Fibroblast of skin of right quadriceps (primary cell): ENCODE measurements at regions not wholly inside any gene's neighbourhood (a gene's known extent, or its start where the extent isn't known, plus 50 kb on each side); places are given as distances from the start of the nearest gene placed in this dataset.
"Not testable (repeated sequence)": the region's sequence is repeated elsewhere in the genome, so short reads cannot be mapped to it uniquely, and the experiment has no call there.

Source experiments
- DNase-seq: peaks from one replicate; pipeline ENCODE4 v3.0.0-alpha.2; 2013

DNA sequence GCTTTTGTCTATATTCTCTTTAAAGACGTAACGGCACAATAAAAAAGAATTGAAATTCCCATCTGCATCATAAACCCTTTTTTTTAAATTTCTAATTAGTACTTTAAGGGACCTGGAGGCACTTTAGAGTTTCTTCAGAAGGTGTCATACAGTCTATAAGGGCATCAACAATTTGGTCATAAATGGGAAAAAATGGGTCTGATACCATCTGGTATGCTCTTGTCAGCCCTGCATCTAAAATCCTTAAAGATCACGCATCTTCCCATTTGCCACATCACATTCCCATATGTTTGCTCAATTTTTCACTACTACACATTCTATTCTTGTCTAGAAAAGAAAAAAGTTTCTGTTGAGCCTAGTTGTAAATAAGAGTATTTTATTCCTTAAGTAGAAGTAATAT, 53.8 kb downstream of the COX7C start:
- DNase-seq = no peak

DNA sequence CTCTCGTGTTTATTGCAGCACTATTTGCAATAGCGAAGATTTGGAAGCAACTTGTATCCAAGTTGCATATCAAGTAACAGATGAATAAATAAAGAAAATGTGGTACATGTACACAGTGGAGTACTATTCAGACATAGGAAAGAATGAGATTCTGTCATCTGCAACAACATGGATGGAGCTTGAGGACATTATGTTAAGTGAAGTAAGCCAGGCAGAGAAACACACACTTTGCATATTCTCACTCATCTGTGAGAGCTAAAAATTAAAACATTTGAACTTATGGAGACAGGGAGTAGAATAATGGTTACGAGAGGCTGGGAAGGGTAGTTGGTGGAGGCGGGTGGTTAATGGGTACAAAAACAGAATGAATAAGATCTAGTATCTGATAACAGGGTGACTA, 56.3 kb downstream of the COX7C start:
- DNase-seq = no peak

DNA sequence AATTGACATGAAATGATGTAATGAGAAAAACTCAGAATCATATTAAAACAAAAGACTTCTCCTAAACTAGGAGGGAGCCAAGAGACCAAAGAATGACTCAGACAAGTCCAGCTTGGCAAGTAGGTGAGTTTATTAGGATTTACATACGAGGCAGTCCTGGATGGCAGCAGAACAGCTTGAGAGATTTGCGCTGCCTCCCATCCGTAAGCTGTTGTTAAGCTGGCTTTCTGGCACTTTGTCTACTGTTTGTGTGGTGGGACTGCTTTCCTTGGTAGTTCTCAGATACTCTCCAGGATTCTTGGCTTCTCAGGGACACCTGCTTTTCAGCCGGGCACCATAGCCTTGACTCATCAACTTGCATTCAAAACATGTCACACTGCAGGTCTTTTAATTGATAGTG, 57.6 kb downstream of the COX7C start:
- no peak for DNase-seq

DNA sequence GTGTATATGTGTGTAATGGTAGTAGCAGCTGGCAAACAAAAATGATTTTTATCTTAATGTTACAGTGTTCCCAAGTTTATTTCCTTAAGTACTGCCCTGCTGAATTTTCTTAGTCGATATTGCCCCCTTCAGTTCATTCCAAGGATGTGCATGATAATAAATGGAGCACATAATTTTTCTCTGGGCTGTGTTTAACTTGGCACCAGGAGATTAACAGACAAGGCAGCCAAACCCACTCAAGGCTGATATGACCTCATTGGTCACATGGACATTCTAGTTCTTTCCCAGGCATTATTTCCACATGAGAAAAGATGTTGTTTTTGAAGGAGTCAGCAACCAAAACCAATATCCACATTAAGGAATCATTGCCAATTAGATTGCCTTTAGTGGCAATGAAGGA, 61.8 kb downstream of the COX7C start:
- peak; percentile 57 for DNase-seq

DNA sequence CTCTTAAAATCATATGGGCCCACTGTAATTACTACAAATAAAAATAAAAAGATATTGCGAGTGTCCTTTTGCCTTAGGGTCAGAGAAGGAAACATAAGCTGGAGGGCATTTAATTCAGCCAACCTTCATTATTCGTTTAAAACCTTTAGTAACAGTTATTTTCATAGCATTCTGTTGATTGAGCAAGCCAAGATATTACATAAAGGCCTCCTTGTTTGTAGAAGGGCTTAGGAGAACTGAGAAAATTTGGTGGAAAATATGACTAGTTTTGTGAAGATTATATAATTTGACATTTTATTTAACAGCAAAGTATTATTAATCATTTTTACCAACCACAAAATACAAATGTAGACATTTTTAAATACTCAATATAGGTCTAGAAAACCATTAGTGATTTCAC, 62.2 kb downstream of the COX7C start:
- DNase-seq = no peak

DNA sequence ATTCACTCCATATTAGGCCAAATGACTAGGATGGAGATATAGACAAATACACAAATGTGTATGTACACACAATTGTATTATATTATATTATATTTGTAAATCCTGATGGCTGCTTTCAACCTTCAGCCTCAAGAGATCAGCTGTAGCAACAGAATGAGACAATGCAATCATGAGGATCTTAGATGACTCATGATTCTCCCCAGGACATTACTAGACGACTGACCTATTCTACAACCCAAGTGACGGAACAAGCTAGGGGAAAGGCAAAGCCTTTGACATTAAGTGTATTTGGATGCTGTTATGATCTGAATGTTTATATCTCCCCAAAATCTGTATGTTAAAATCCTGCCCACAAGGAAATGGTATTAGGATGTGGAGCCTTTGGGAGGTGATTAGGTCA, 66.5 kb downstream of the COX7C start:
- no peak for DNase-seq

DNA sequence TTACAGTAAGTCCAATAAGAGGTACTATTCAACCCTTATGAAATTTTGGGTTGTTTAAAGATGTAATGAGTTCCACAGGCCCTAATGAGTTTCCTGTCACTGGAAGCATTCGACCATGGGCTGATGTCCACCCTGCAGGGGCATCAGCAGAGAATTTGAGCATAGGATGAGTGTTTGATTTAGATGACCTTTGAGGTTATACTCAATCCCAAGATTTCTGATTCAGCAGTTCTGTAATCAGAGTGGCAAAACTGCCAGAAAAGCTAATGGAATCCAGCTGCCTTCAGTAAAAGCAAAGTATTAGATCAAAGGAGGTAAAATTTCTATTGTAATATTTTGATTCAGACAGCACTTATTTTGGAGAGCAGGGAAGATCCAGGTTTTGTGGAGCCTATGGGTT, 68.3 kb downstream of the COX7C start:
- DNase-seq = no peak

DNA sequence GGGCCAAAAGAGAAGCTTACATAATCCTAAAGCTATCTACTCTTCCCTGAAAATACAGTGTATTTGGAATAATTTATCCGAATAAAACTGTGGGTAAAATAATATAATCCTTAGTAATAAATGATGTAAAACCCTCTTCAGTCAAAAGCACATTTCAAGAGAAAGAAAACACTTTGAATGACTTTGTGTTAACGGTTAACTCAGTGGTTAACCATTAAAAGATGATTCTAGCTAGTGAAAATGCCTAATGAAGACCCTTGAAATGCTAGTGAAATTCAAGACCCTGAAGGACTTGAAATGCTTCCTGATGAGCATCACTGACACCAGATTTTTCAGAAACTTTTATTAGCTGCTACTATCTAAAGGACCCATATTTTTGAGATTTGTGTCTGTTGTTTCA, 70.7 kb downstream of the COX7C start:
- no peak for DNase-seq

DNA sequence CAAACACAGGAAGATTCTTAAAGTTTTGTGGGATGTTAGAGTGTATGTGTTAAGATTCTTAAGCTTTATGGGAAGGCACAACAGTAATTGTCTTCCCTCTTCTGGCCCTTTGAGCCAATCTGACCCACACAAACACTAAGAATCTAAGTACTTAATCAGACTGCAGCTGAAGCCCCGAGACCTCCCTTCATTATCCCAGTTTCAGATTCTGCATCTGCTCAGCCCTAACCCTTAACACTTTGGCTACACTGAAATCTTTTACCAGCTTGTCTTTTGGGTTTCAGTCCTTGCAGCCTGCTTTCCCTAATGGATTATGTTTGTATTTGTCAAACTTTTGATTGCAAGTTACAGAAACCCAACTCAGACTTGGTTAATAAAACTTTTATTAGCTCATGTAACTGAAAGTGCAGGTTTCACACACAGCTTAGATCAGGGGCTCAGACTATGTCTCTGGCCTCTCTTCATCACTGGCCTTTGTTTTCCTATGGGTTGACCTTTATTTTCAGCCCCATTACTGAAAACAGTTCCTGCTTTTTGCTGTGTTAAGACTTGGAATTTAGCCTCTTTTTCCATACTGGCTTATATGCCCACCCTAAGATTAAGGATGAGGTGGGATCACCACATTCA, 71.5 kb downstream of the COX7C start:
- DNase-seq = no peak

DNA sequence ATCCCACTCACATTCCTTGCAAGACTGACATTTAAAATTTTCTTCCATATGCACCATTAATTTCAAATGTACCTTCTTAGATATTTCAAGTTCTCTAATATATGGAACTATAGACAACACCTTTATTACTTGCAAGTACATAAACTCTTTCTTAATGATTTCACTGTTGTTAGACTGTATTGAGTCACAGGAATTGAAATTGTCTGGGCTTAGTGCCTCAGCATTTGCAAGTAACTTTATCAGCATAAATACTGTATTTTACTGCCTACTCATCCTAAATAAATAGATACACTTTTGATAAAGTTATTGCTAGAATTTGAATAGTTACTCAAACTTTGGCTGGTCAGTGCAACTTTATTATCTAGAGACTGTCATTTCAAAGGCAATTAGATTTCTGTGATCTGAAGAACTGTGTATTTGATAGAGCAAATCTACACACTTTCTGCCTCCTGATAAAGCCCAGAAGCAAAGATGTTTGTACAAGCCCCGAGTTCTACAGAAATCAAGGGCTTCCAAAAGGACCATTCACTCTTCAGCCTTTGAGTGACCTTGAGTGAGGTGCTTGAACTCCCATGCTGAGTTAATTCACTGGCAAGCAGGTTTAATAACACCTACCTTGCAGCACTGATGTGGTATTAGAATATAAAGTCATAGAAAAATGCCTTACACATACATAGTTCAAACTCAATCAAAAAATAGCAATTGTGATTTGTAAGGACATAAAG, 91.6 kb downstream of the COX7C start:
- DNase-seq = no peak

DNA sequence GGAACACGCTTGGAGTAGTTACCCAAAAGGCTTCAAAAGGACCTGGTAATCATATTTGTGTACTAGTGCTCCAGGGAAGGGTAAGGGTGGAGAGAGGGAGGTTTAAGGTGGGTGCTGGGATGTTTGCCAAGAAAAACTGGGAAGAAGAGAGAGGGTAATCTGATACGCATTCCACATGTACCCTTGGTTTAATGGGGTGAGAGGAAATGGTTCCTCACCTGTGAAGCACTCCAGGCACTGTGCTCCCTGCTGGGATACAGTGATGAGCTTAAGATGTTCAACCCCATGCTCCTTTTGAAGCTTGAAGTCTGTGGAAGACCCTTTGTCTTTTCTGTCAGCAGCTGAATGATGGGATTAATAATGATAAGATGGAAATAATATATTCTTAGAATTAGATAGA, 98.4 kb downstream of the COX7C start:
- no peak for DNase-seq

DNA sequence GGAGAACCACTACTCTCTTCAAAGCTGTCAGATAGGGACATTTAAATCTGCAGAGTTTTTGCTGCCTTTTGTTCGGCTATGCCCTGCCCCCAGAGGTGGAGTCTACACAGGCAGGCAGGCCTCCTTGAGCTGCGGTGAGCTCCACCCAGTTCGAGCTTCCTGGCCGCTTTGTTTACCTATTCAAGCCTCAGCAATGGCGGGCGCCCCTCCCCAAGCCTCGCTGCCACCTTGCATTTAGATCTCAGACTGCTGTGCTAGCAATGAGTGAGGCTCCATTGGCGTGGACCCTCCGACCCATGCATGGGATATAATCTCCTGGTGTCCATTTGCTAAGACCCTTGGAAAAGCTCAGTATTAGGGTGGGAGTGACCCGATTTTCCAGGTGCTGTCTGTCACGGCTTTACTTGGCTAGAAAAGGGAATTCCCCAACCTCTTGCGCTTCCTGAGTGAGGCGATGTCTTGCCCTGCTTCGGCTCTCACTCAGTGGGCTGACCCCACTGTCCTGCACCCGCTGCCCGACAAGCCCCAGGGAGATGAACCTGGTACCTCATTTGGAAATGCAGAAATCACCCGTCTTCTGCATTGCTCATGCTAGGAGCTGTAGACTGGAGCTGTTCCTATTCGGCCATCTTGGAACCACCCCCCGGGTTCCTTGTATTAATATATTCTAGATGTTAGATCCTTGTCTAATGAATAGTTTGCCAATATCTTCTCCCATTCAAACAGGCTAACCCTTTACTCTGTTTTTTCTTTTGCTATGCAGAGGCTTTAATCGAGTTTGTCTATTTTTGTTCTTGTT, 113.8 kb downstream of the COX7C start:
- DNase-seq = not testable (repeated sequence)

DNA sequence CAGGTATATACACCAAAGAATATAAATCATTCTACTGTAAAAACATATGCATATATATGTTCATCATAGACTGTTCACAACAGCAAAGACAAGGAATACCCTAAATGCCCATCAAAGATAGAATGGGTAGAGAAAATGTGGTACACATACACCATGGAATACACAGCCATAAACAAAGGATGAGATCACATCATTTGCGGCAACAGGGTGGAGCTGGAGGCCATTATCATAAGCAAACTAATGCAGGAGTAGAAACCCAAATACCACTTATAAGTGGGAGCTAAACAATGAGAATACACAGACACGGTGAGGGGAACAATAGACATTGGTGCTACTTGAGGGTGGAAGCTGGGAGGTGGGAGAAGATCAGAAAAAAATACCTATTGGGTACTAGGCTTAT, 117.6 kb downstream of the COX7C start:
- DNase-seq = no peak

DNA sequence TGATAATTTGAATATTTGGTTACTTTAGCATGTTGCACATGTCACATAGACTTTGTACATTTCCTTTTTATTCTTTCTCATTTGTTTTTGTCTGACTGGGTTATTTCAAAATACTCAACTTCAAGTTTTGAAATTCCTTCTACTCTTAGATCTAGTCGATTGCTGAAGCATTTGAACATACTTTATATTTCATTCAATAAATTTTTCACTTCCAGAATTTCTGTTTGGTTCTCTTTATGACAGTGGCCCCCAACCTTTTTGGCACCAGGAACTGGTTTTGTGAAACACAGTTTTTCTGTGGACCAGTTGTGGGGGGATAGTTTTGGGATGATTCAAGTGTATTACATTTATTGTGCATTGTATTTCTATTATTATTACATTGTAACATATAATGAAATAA, 119.8 kb downstream of the COX7C start:
- DNase-seq = no peak

DNA sequence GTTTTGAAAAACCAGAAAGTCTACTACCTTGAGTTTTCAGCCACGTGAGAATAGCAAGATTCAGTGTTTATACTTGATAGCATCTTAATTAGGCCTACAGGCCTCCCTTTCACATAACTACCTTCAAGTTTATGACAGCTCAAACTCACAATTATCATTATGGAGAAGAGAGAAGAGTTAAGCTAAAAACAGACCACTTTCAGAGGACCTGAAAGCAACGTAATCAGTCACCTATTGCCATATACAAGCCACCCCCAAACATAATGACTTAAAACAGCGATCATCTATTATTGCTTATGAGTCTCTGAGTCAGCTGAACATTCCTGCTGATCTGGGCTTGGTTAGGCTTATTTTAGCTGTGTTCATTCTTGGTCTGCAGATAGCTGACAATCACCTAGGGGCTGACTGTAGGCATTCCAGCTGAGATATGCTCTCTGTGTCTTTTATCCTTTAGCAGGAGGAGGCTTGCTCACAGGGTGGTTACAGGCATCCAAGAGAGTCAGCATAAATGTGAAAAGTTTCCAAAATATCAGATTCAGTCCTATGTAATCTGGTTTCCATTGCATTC, 130.9 kb downstream of the COX7C start:
- DNase-seq = no peak

DNA sequence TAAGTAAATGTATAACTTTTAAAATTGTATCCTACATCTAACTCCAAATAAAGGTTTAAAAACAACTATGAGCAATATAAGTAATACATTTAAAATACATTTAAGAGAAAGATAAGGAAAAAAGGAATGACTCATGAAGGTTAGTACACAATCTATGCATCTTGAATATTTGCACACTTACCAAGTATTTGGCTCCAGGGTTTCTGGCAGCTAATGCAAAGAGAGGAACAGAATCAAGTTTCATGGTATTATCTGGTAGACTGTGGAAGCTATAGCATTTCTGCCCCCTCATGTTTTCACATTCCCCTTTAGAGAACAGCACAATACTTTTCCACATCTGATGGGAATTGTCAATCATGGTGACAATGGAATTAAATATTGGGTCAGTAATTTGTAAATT, 132.1 kb downstream of the COX7C start:
- DNase-seq = no peak

DNA sequence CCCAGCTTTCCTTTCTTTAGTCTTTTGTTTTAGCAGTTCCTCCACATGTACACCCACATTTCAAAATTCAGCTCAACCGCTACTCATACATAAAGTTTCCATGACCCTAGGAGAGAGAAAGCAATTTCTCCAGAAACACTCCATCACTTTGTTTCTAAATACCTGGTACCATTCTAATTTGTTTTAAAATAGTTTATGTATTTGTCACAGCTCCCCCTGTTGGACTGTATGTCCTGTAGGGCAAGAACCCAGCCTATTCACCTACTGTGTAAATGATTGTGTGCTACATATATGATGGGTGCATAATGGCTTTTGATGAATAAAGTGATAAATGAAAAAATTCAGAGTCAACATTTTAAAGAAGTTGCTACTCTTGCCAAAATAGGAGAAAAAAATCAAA, 139.1 kb downstream of the COX7C start:
- DNase-seq = no peak

DNA sequence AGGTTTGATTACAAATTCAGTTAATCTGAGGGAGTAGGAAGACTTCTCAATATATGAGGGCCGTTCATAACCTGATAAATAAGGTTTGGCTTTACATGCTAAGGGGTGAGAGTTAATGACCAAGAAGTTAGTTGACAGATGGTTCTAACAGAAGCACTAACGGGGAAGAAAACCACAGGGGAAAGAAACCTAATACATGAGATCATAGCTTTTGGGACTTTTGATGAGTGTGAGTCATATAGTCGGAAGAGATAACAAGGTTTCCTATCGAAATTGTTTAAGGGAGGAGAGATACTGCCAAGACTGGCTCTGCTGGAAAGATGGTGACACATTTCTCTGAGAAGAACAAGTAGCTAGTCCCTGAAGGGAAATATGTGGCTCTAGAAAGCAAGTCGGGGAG, 140.1 kb downstream of the COX7C start:
- DNase-seq = no peak

DNA sequence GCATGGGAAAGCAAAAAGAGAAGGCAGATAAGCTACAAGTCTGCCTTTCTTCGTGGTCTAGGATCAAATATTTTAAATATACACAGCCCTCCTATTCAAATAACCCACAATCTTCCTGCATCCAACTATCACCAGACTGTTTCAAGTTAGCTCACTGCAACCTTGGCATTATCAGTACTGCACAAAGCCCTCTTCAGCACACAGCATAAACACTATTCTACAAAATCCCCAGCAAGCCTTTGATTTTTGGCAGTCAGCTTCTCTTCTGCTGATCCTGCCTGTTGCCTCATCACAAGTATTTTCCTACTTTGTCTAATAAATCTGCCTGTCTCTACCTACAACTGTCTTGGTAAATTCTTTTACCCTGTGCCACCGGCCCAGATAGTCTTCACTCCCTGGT, 142.9 kb downstream of the COX7C start:
- DNase-seq = no peak

DNA sequence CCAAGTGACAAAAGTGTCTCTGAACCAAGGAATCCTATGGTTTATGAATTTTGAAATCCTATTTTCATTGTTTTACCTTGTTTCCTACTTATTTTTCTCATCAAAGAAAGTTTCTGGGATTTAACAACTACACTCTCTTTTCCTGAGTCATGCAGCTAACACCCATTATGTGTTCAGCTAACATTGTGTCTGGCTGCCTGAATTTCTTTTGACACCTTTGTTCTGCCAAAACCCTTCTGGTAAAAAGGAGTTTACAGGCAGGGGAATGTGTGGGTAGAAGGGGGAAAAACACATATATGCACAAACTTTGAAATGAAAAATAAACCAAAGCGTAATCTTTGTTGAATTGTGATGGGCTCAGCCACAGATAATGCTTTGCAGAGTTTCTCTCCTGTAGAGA, 146.2 kb downstream of the COX7C start:
- no peak for DNase-seq

DNA sequence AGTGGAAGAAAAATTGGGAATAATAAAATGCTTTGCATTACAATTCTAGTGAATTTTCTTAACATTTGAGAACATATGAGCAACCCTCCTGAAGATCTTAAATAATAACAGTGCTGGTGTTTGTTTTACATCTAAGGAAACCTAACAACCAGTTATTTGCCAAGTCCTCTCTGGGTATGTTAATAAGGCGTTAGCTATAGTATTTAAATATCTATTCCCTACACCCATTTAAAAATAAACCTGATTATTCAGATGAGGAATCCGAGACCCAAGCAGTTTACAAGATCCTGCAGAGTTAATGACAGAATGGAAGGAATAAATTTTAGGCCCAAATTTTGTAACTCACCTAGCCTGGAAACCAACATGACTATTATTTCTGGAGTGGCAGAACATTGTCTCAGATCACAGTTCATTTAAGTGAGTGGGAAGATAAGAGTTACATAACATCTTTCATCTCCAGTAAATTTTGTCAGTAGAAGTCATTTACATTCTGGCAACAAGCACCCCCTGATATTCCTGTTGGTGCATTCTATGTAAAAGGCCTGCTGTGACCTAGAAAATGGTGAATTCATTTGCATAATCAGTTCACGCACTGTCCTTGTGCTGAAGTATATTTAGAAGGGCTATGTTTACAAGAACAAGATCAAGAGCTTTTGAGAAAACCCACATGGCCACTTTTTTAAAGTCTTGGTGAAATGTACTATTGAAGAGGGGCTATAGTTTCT, 148.2 kb downstream of the COX7C start:
- DNase-seq = no peak

DNA sequence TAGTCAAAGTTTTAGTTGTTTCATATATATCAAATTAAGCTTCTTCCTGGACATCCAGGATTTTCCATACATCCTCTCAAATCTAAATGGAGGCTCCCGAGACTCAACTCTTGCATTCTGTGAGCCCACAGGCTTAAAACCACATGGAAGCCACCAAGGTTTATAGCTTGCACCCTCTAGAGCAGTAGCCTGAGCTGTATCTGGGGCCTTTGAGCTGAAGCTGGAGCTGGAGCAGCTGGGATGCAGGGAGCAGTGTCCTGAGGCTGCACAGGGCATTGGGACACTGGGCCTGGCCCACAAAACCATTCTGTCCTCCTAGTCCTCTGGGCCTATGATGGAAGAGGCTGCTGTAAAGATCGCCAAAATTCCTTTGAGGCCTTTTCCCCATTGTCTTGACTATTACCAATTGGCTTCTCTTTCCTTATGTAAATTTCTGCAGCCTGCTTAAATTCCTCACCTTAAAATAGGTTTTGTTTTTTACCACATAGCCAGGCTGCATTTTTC, 151.0 kb downstream of the COX7C start:
- no peak for DNase-seq

DNA sequence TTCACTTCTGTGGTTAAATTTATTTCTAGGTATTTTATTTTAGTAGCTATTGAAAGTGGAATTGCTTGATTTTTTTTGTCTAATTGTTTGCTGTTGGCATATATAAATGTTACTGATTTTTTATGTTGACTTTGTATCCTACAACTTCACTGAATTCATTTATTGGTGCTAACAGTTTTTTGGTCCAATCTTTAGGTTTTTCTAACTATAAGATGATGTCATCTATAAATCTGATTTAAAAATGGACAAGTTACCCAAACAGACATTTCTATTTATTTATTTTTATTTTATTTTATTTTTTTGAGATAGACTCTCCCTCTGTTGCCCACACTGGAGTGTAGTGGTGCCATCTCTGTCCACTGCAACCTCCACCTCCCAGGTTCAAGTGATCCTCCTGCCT, 162.3 kb downstream of the COX7C start:
- DNase-seq = no peak
